Large intestine (tissue), 3 donors: ENCODE measurements at regions not wholly inside any gene's neighbourhood (a gene's known extent, or its start where the extent isn't known, plus 50 kb on each side); places are given as distances from the start of the nearest gene placed in this dataset.
"Not testable (repeated sequence)": the region's sequence is repeated elsewhere in the genome, so short reads cannot be mapped to it uniquely, and the experiment has no call there.

Source experiments
- DNase-seq, 2 donors: peaks; one replicate each; pipeline versions ENCODE4 v3.0.0 to v3.0.0-alpha.2; 2013
- H3K27ac ChIP-seq: one replicate; pipeline ENCODE4 v1.5.1; 2013; ENCODE audit warnings: low read length
- H3K27me3 ChIP-seq: 2 replicates; pipeline ENCODE4 v1.6.1; 2013; ENCODE audit warnings: low read length; ENCODE audit not compliant: control insufficient read depth, insufficient read depth
- H3K36me3 ChIP-seq: 2 replicates; pipeline ENCODE4 v1.6.1; 2013; ENCODE audit warnings: low read length; ENCODE audit not compliant: control insufficient read depth, insufficient read depth
- H3K4me1 ChIP-seq: one replicate; pipeline ENCODE4 v1.6.1; 2013; ENCODE audit warnings: low read length; ENCODE audit not compliant: control insufficient read depth, insufficient read depth
- H3K4me3 ChIP-seq: one replicate; pipeline ENCODE4 v1.5.1; 2013; ENCODE audit warnings: low read length
- H3K9me3 ChIP-seq: one replicate; pipeline ENCODE4 v1.6.1; 2013; ENCODE audit warnings: mild to moderate bottlenecking, low read depth, low read length, moderate library complexity; ENCODE audit not compliant: control insufficient read depth
- WGBS: methylation state at CpG from one replicate; pipeline ENCODE4 v1.1.5; 2013; ENCODE audit warnings: low lambda C conversion rate; ENCODE audit not compliant: insufficient coverage; 5-methylcytosine and 5-hydroxymethylcytosine counted together

DNA sequence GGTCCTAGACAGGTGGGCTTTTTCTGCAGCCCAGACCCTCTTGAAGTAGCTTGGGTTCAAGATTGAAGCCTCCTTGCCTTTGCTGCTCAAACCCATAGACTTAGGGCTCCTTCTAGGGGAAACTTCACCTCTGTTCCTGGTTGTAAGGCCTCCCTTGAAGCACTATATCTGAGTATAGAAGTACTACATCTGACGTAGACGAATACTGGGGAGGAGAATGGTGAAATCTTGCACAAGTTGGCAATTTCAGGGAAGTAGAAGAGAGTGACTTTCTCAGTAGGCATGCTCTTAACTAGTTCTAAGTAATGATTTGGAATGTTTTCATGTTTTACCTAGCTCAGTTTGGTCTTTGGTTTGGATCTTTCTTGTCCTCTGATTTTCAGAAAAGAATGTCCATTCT, 71.7 kb upstream of the ZNG1B start:
- H3K4me3 ChIP-seq, H3K36me3 ChIP-seq, H3K9me3 ChIP-seq, H3K27ac ChIP-seq, H3K27me3 ChIP-seq: not testable (repeated sequence)
- DNase-seq, result peak in 1 of 2 donors; percentile 32
- H3K4me1 ChIP-seq, result peaks cover 12% of the 10 kb centered on the region
- whole genome bisulfite sequencing, result no CpG with 5 or more reads among the region's 2 CpGs

DNA sequence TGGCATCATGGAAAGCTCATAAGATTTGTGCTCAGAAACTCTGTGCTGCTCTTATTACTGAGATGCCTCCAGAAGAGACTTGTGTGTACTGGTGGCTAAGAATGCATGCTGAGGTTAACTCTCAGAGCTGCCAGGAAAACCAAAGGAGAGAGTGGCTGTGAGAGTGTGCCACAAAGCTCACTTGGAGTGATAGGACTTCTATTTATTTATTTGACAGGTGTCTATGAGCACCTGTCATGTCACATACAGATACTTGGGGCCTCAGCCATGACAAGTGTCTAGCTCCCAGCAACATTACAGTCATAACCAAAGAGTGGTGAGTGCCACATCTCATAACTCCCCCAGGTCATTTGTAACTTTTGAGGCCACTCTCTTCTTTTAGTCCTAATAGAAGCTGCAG, 72.2 kb upstream of the ZNG1B start:
- not testable (repeated sequence) for H3K4me3 ChIP-seq, DNase-seq, H3K9me3 ChIP-seq, H3K27ac ChIP-seq, H3K36me3 ChIP-seq, H3K27me3 ChIP-seq
- peaks cover 12% of the 10 kb centered on the region for H3K4me1 ChIP-seq

- no peak for DNase-seq
- no peaks in the 10 kb centered on the region for H3K27me3 ChIP-seq
- H3K4me1 ChIP-seq, result peaks cover 17% of the 10 kb centered on the region
- H3K27ac ChIP-seq, result no peak overlapping the region
- no peaks in the 10 kb centered on the region for H3K36me3 ChIP-seq
- WGBS, result no CpG with 5 or more reads among the region's 3 CpGs
- H3K9me3 ChIP-seq, result no peaks in the 10 kb centered on the region
- H3K4me3 ChIP-seq, result no peak overlapping the region
Observed at GRCh38 chr2:113361051-113361450, 76.4 kb upstream of the ZNG1B start.

DNA sequence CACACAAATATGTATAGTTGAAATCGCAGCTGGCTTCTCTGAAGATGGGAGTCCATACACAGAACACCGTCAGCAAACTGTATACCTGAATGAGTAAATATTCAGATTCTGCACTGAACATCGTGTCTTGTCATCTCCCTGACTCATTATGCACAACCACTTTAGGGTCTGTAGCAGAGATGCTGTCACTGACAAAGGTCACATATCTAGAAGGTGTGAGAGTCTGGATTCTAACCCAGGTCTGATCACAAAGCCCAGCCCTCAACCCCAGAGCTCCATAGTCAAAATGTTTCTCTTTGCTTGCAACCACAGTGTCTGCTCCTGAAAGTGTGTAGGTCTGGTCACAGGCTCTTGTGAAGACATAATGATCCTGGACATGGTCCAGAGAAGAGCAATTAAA, 78.3 kb upstream of the PAX8 start:
- DNase-seq, result no peak
- H3K36me3 ChIP-seq, result no peaks in the 10 kb centered on the region
- peaks cover 21% of the 10 kb centered on the region for H3K4me1 ChIP-seq
- no peak overlapping the region for H3K27ac ChIP-seq
- no peaks in the 10 kb centered on the region for H3K27me3 ChIP-seq
- no peak overlapping the region for H3K4me3 ChIP-seq
- WGBS, result 100% methylated on average over 1 of the region's 3 CpGs
- no peaks in the 10 kb centered on the region for H3K9me3 ChIP-seq

DNA sequence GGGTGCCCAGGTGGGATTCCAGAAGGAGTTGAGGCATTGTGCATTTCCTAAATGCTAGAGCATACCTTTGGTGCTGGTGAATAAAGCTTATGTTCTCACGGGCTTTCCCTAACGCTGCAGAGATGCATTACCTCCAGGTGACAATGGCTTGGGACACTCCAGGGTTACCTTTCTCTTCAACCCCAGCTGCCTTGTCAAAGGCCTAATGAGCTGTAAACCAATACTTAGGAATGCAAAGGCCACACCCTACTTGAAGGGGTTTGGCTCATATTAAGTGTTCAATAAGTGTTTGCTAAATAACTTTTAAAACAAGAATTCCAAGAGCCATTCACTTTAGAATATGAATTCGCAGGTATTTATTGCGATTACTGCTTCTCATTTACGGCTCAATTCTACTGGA, 77.6 kb upstream of the PAX8 start:
- not testable (repeated sequence) for H3K27ac ChIP-seq, H3K36me3 ChIP-seq, DNase-seq, H3K27me3 ChIP-seq, H3K9me3 ChIP-seq, H3K4me3 ChIP-seq
- peaks cover 21% of the 10 kb centered on the region for H3K4me1 ChIP-seq
- no CpG with 5 or more reads among the region's 5 CpGs for WGBS

GRCh38 chr2:113355339-113356015, 76.8 kb upstream of the PAX8 start:
- not testable (repeated sequence) for H3K4me3 ChIP-seq, H3K36me3 ChIP-seq, H3K9me3 ChIP-seq, H3K27me3 ChIP-seq
- peak; percentile 25 to 69 for DNase-seq
- H3K4me1 ChIP-seq, result peaks cover 21% of the 10 kb centered on the region
- peak overlapping the region; percentile 35 for H3K27ac ChIP-seq
- no CpG with 5 or more reads among the region's 8 CpGs for WGBS

- H3K4me1 ChIP-seq, result peaks cover 21% of the 10 kb centered on the region
- no peak overlapping the region for H3K27ac ChIP-seq
- no peaks in the 10 kb centered on the region for H3K27me3 ChIP-seq
- WGBS, result no CpG with 5 or more reads among the region's 8 CpGs
- no peaks in the 10 kb centered on the region for H3K9me3 ChIP-seq
- no peak for DNase-seq
- no peaks in the 10 kb centered on the region for H3K36me3 ChIP-seq
- H3K4me3 ChIP-seq, result no peak overlapping the region
Observed at GRCh38 chr2:113351375-113352355, 72.9 kb upstream of the PAX8 start.

DNA sequence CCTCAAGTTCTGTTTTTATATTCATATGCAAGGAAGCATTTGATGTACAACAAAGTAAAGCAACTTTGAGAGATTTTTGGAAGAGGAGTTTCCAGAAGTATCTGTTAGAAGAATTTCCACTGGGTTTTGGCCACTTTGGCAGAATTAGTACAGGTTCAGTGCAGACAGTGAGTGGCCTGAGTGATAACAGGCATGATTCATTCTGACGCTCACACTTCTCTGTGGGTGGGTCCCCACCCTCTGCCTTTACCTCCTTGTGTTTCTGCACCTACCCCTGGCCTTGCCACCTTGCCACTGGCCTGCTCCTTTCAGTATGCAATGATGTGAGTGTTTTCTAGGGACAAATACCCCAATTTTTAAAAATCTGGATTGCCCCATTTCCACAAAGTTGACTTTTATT, 65.1 kb upstream of the PAX8 start:
- not testable (repeated sequence) for H3K9me3 ChIP-seq, H3K27me3 ChIP-seq, H3K4me1 ChIP-seq, H3K36me3 ChIP-seq, DNase-seq, H3K27ac ChIP-seq, H3K4me3 ChIP-seq
- WGBS, result no CpG with 5 or more reads among the region's 1 CpG

GRCh38 chr2:113342650-113343049, 63.9 kb upstream of the PAX8 start:
- peak in 1 of 2 donors; percentile 14 for DNase-seq
- H3K4me1 ChIP-seq, result peaks cover 5% of the 10 kb centered on the region
- no peaks in the 10 kb centered on the region for H3K36me3 ChIP-seq
- no CpG with 5 or more reads among the region's 9 CpGs for WGBS
- H3K27ac ChIP-seq, result no peak overlapping the region
- H3K4me3 ChIP-seq, result no peak overlapping the region
- H3K9me3 ChIP-seq, result no peaks in the 10 kb centered on the region
- H3K27me3 ChIP-seq, result no peaks in the 10 kb centered on the region

- not testable (repeated sequence) for H3K4me1 ChIP-seq, H3K27ac ChIP-seq, H3K36me3 ChIP-seq, H3K9me3 ChIP-seq, H3K27me3 ChIP-seq, H3K4me3 ChIP-seq, DNase-seq
- WGBS, result 100% methylated on average over 1 of the region's 3 CpGs
Observed at GRCh38 chr2:113341870-113342253, 63.1 kb upstream of the PAX8 start.
